SK-N-SH (cell line): ENCODE measurements at regions not wholly inside any gene's neighbourhood (a gene's known extent, or its start where the extent isn't known, plus 50 kb on each side); places are given as distances from the start of the nearest gene placed in this dataset.

Source experiments
- CTCF ChIA-PET: fragments of 300-600, 350-600 bp; formaldehyde crosslinking; extraction: SDS; loops from one replicate; lab custom pipeline; 2021; lab: Yijun Ruan, JAX
- POLR2A ChIA-PET: fragments of 350-600 bp; sonication (Branson Sonifier 250); formaldehyde crosslinking; extraction: SDS; loops from one replicate; lab custom pipeline; 2020; ENCODE audit warnings: antibody characterized with exemption, inconsistent platforms; lab: Yijun Ruan, JAX
- DNase-seq: peaks from one replicate; pipeline ENCODE4 v3.0.0; 2012
- H2AFZ ChIP-seq: fragments of 200-600 bp; sonication (generic); 2 replicates; pipeline ENCODE4 v1.8.1; 2016; ENCODE audit warnings: antibody characterized with exemption, mild to moderate bottlenecking, low read depth
- H3F3A ChIP-seq: fragments of 200-600 bp; sonication (generic); replicated peaks from 2 replicates; pipeline ENCODE3; 2016; ENCODE audit warnings: antibody characterized with exemption, mild to moderate bottlenecking; ENCODE audit not compliant: insufficient read depth
- H3K27ac ChIP-seq, 2 experiments: fragments of 200-500 bp in 1 of 2; fragments of 200-600 bp in 1 of 2; sonication (Bioruptor generic) in 1 of 2; sonication (generic), shearing (Covaris generic) in 1 of 2; 2 replicates each; pipeline versions ENCODE4 v1.5.1 to v1.6.1; 2014 to 2016; ENCODE audit warnings: low read depth in 2 of 2, inconsistent platforms in 1 of 2, low read length in 1 of 2, mild to moderate bottlenecking in 1 of 2, mixed read lengths in 1 of 2
- H3K27me3 ChIP-seq: fragments of 200-600 bp; sonication (generic), shearing (Covaris generic); 2 replicates; pipeline ENCODE4 v1.6.1; 2016; ENCODE audit warnings: mixed run types; ENCODE audit not compliant: insufficient read depth
- H3K36me3 ChIP-seq, 2 experiments: fragments of 200-500 bp in 1 of 2; fragments of 200-600 bp in 1 of 2; sonication (Bioruptor generic) in 1 of 2; sonication (generic) in 1 of 2; replicated peaks in 1 of 2; 2 replicates each; pipeline versions ENCODE3 to v1.5.1; 2014 to 2016; ENCODE audit warnings: low read length in 1 of 2, mild to moderate bottlenecking in 1 of 2; ENCODE audit not compliant: insufficient read depth in 2 of 2, control insufficient read depth in 1 of 2
- H3K4me1 ChIP-seq, 2 experiments: fragments of 200-500 bp in 1 of 2; fragments of 200-600 bp in 1 of 2; sonication (Bioruptor generic) in 1 of 2; sonication (generic), shearing (Covaris generic) in 1 of 2; 2 replicates each; pipeline versions ENCODE4 v1.5.1 to v1.6.1; 2014 to 2016; ENCODE audit warnings: low read depth in 1 of 2, low read length in 1 of 2, mixed run types in 1 of 2; ENCODE audit not compliant: insufficient read depth in 2 of 2, control insufficient read depth in 1 of 2
- H3K4me2 ChIP-seq: fragments of 200-600 bp; sonication (generic), shearing (Covaris generic); 2 replicates; pipeline ENCODE4 v1.6.1; 2017; ENCODE audit warnings: mixed run types
- H3K4me3 ChIP-seq, 2 experiments: fragments of 200-500 bp in 1 of 2; fragments of 200-600 bp in 1 of 2; sonication (Bioruptor generic) in 1 of 2; sonication (generic), shearing (Covaris generic) in 1 of 2; 2 replicates each; pipeline versions ENCODE4 v1.5.1 to v1.8.1; 2014 to 2016; ENCODE audit warnings: low read depth in 2 of 2, inconsistent platforms in 1 of 2, low read length in 1 of 2, mild to moderate bottlenecking in 1 of 2, mixed read lengths in 1 of 2, moderate library complexity in 1 of 2
- H3K79me2 ChIP-seq: fragments of 200-600 bp; sonication (generic); 2 replicates; pipeline ENCODE4 v1.8.1; 2017; ENCODE audit warnings: mild to moderate bottlenecking; ENCODE audit not compliant: insufficient read depth
- H3K9ac ChIP-seq: fragments of 200-600 bp; sonication (generic); 2 replicates; pipeline ENCODE4 v1.6.1; 2017; ENCODE audit warnings: mixed run types
- H3K9me2 ChIP-seq: fragments of 200-600 bp; sonication (generic); 2 replicates; pipeline ENCODE4 v1.6.1; 2017; ENCODE audit warnings: mixed run types
- H3K9me3 ChIP-seq: fragments of 200-600 bp; sonication (generic); 2 replicates; pipeline ENCODE4 v1.6.1; 2017; ENCODE audit warnings: mixed run types, mild to moderate bottlenecking, moderate library complexity
- H4K20me1 ChIP-seq: fragments of 200-600 bp; sonication (generic); 2 replicates; pipeline ENCODE4 v1.6.1; 2017; ENCODE audit warnings: mild to moderate bottlenecking, mixed run types; ENCODE audit not compliant: insufficient read depth
- CHD2 ChIP-seq: fragments of 150-350 bp; IDR thresholded peaks from 2 replicates; pipeline ENCODE4 v1.6.1; 2018; ENCODE audit warnings: low read length; ENCODE audit not compliant: partially characterized antibody
- GATA2 ChIP-seq: sonication (generic); formaldehyde crosslinking; IDR thresholded peaks from 2 replicates; pipeline ENCODE4 v1.5.0; 2020; ENCODE audit warnings: mild to moderate bottlenecking, missing genetic modification reagents
- JUND ChIP-seq: IDR thresholded peaks from 2 replicates; pipeline ENCODE4 v1.4.0; 2012
- NRF1 ChIP-seq: IDR thresholded peaks from 2 replicates; pipeline ENCODE4 v1.6.1; 2012; ENCODE audit warnings: low read depth, mild to moderate bottlenecking, low read length
- RAD21 ChIP-seq: IDR thresholded peaks from 2 replicates; pipeline ENCODE4 v1.6.1; 2012; ENCODE audit warnings: mild to moderate bottlenecking, low read length
- RCOR1 ChIP-seq: fragments of 150-350 bp; IDR thresholded peaks from 2 replicates; pipeline ENCODE4 v1.6.1; 2017; ENCODE audit warnings: antibody characterized with exemption, low read length
- SMC3 ChIP-seq: IDR thresholded peaks from 2 replicates; pipeline ENCODE4 v1.6.1; 2012; ENCODE audit warnings: low read depth, low read length, improper control_type of control experiment
- YY1 ChIP-seq: IDR thresholded peaks from 2 replicates; pipeline ENCODE4 v1.4.0; 2012; ENCODE audit warnings: low read depth, mild to moderate bottlenecking
- WGBS: methylation state at CpG from one replicate; pipeline ENCODE4 v1.1.6; 2017; ENCODE audit warnings: low lambda C conversion rate; 5-methylcytosine and 5-hydroxymethylcytosine counted together
- TF ChIP-seq, protein P1 (sequence below): IDR thresholded peaks from 2 replicates; pipeline ENCODE4 v1.4.0; 2012; ENCODE audit warnings: low read depth
- TF ChIP-seq, protein P2 (sequence below): IDR thresholded peaks from 2 replicates; pipeline ENCODE4 v1.6.1; 2012; ENCODE audit warnings: mild to moderate bottlenecking, low read depth, low read length, moderate library complexity
- TF ChIP-seq, protein P3 (sequence below): fragments of 200-600 bp; sonication (generic); IDR thresholded peaks from 2 replicates; pipeline ENCODE4 v1.6.1; 2017; ENCODE audit warnings: antibody characterized with exemption, mild to moderate bottlenecking, moderate library complexity

DNA sequence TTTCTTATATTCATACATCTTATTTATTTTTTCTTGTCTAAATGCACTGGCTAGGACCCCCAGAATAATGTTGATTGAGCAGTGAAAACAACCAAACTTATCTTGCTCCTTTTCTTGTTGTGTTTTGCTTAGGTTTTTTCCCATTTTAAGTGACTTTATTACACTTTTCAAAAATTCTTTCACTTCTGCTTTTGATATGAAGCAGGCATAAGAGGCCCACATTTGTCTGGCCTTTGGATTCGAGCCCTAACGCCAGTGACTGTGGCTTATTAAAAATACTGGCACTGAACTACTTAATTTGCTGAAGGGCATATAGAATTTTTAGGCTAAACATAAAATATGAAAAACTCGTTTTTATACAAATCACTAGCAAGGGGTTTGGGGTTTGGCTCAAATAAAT, 197.0 kb downstream of the ASB9 start (continued):
- TF ChIP-seq, protein P1, sequence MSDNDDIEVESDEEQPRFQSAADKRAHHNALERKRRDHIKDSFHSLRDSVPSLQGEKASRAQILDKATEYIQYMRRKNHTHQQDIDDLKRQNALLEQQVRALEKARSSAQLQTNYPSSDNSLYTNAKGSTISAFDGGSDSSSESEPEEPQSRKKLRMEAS, result no peak
- TF ChIP-seq, all 33 proteins: peak for 0

DNA sequence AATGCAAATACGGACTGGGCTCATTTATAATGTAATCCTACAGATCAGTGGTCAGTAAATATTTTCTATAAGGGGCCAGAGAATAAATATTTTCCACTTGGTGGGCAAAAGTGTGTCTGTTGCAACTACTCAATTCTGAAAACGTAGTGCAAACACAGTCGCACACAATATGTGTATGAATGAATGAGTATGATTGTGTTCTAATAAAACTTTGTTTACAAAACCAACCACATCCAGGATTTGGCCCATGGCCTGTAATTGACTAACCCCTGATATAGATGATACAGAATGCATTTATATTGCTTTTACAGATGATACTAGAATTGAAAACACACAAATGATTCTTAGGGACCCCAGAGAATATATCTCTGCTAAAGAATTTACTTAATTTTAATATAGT, 197.6 kb downstream of the ASB9 start:
- no peak overlapping the region for H2AFZ ChIP-seq
- ChIA-PET CTCF (no interaction called here), POLR2A (no interaction called here)
- H4K20me1 ChIP-seq, result no peaks in the 10 kb centered on the region
- H3K4me1 ChIP-seq, result no peaks in the 10 kb centered on the region
- TF ChIP-seq NRF1 (no peak), SMC3 (no peak), JUND (no peak), YY1 (no peak), RCOR1 (no peak)
- TF ChIP-seq, protein P2, sequence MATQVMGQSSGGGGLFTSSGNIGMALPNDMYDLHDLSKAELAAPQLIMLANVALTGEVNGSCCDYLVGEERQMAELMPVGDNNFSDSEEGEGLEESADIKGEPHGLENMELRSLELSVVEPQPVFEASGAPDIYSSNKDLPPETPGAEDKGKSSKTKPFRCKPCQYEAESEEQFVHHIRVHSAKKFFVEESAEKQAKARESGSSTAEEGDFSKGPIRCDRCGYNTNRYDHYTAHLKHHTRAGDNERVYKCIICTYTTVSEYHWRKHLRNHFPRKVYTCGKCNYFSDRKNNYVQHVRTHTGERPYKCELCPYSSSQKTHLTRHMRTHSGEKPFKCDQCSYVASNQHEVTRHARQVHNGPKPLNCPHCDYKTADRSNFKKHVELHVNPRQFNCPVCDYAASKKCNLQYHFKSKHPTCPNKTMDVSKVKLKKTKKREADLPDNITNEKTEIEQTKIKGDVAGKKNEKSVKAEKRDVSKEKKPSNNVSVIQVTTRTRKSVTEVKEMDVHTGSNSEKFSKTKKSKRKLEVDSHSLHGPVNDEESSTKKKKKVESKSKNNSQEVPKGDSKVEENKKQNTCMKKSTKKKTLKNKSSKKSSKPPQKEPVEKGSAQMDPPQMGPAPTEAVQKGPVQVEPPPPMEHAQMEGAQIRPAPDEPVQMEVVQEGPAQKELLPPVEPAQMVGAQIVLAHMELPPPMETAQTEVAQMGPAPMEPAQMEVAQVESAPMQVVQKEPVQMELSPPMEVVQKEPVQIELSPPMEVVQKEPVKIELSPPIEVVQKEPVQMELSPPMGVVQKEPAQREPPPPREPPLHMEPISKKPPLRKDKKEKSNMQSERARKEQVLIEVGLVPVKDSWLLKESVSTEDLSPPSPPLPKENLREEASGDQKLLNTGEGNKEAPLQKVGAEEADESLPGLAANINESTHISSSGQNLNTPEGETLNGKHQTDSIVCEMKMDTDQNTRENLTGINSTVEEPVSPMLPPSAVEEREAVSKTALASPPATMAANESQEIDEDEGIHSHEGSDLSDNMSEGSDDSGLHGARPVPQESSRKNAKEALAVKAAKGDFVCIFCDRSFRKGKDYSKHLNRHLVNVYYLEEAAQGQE, result no peak
- H3K36me3 ChIP-seq, result no peaks in the 10 kb centered on the region
- H3K4me3 ChIP-seq, result no peak overlapping the region
- H3K27ac ChIP-seq, result no peak overlapping the region
- no peak overlapping the region for H3K9ac ChIP-seq
- H3K9me3 ChIP-seq, result no peaks in the 10 kb centered on the region
- H3F3A ChIP-seq, result no peaks in the 10 kb centered on the region
- no peak for DNase-seq
- WGBS, result 13% methylated on average over 3 of the region's 3 CpGs
- H3K4me2 ChIP-seq, result no peak overlapping the region
- no peaks in the 10 kb centered on the region for H3K79me2 ChIP-seq
- H3K27me3 ChIP-seq, result no peaks in the 10 kb centered on the region
- H3K9me2 ChIP-seq, result no peaks in the 10 kb centered on the region

DNA sequence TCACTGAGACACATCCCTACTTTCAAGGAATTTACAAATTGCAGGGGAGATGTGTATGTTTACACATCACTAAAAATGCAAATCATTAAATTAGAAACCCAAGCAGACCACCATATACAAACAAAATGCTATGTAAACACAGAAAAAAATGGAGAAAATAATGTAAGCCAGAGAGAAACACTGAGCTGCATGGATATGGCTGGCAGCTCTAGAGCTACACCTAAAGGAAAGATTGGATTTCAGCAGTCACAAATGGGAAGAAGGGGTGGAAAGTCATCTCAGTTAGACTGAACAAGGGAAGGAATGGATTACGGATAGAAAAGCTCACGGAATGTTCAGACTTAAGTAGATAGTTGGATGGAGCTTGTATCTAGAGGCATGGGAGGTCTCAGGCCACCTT, 186.3 kb downstream of the MOSPD2 start:
- DNase-seq, result no peak
- 28% methylated on average over 2 of the region's 2 CpGs for WGBS
- Histone ChIP-seq H3K27ac (no peak overlapping the region), H4K20me1 (no peaks in the 10 kb centered on the region), H3K79me2 (no peaks in the 10 kb centered on the region), H3K4me3 (no peak overlapping the region), H3F3A (no peaks in the 10 kb centered on the region), H3K36me3 (no peaks in the 10 kb centered on the region), H3K9ac (no peak overlapping the region), H3K4me2 (no peak overlapping the region), H3K4me1 (no peaks in the 10 kb centered on the region), H3K9me2 (no peaks in the 10 kb centered on the region), H3K9me3 (no peaks in the 10 kb centered on the region), H2AFZ (peak overlapping the region; percentile 24; the same call in 1 of the 2 replicates), H3K27me3 (no peaks in the 10 kb centered on the region)
- ChIA-PET POLR2A (no interaction called here), CTCF (interaction anchor here (1.5 kb wide), 1 partner anchor 20 kb away, joined by 3 read pairs; no protein-coding TSS in a partner anchor)
- TF ChIP-seq, protein P3, sequence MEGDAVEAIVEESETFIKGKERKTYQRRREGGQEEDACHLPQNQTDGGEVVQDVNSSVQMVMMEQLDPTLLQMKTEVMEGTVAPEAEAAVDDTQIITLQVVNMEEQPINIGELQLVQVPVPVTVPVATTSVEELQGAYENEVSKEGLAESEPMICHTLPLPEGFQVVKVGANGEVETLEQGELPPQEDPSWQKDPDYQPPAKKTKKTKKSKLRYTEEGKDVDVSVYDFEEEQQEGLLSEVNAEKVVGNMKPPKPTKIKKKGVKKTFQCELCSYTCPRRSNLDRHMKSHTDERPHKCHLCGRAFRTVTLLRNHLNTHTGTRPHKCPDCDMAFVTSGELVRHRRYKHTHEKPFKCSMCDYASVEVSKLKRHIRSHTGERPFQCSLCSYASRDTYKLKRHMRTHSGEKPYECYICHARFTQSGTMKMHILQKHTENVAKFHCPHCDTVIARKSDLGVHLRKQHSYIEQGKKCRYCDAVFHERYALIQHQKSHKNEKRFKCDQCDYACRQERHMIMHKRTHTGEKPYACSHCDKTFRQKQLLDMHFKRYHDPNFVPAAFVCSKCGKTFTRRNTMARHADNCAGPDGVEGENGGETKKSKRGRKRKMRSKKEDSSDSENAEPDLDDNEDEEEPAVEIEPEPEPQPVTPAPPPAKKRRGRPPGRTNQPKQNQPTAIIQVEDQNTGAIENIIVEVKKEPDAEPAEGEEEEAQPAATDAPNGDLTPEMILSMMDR, result peak; percentile 31
- no peak for TF ChIP-seq CHD2
- TF ChIP-seq GATA2 (CRISPR knock-in tag), result no peak
- peak; percentile 32 for TF ChIP-seq RAD21
